Astrocyte of the spinal cord (primary cell): ENCODE measurements at regions not wholly inside any gene's neighbourhood (a gene's known extent, or its start where the extent isn't known, plus 50 kb on each side); places are given as distances from the start of the nearest gene placed in this dataset.
"Not testable (repeated sequence)": the region's sequence is repeated elsewhere in the genome, so short reads cannot be mapped to it uniquely, and the experiment has no call there.

ENCODE experiments used
- DNase-seq: peaks from one replicate; pipeline ENCODE4 v3.0.0; 2011; ENCODE audit warnings: low read depth, low spot score
- H3K4me3 ChIP-seq: 2 replicates; pipeline ENCODE4 v1.5.1; 2011; ENCODE audit warnings: low read depth, mild to moderate bottlenecking, low read length, moderate library complexity
- in situ Hi-C: cut with HindIII; loops from 2 replicates; pipeline ENCODE4 v1.10.0; 2017; ENCODE audit warnings: low sequenced_read_pairs
- TF ChIP-seq, protein P1 (sequence below): IDR thresholded peaks from 2 replicates; pipeline ENCODE4 v1.5.1; 2012; ENCODE audit warnings: low read depth, mild to moderate bottlenecking, low read length, inconsistent platforms

DNA sequence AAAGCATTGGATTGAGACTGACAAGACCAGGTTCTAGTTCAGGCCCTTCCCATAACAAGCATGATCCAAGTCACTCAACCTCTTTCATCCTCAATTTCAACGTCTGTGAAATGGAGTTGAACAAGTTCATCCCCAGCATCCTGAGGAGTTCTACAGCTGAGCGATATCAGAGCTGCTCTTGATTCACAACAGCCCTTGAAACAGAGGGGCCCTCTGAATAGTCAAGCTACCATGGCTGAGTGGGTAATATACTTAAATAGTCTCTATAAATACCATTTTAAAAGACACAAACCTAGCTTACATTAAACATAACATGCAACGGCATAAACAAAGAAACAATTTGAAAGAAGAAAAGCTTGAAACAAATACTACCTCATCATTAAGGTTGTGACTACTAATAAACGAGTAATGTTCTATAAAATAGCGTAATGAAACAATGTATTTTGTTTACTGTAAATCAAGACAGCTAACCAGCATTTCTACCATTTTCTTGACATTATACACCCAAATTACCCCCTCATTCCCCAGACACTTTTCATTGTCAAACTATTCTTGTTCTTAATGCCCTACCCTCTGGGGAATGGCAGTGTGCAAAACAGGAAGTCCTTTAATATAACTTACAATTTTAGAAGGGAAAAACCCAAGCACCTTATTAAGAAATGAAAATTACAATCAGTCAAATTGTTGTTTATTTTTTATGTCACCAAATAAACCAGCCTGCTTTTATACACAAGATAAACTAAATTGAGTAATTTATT, 202.3 kb downstream of the PARM1 start:
- in situ Hi-C loops: no loop called here
- DNase-seq: no peak
- TF ChIP-seq, protein P1, sequence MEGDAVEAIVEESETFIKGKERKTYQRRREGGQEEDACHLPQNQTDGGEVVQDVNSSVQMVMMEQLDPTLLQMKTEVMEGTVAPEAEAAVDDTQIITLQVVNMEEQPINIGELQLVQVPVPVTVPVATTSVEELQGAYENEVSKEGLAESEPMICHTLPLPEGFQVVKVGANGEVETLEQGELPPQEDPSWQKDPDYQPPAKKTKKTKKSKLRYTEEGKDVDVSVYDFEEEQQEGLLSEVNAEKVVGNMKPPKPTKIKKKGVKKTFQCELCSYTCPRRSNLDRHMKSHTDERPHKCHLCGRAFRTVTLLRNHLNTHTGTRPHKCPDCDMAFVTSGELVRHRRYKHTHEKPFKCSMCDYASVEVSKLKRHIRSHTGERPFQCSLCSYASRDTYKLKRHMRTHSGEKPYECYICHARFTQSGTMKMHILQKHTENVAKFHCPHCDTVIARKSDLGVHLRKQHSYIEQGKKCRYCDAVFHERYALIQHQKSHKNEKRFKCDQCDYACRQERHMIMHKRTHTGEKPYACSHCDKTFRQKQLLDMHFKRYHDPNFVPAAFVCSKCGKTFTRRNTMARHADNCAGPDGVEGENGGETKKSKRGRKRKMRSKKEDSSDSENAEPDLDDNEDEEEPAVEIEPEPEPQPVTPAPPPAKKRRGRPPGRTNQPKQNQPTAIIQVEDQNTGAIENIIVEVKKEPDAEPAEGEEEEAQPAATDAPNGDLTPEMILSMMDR: no peak
- H3K4me3 ChIP-seq: no peak overlapping the region

DNA sequence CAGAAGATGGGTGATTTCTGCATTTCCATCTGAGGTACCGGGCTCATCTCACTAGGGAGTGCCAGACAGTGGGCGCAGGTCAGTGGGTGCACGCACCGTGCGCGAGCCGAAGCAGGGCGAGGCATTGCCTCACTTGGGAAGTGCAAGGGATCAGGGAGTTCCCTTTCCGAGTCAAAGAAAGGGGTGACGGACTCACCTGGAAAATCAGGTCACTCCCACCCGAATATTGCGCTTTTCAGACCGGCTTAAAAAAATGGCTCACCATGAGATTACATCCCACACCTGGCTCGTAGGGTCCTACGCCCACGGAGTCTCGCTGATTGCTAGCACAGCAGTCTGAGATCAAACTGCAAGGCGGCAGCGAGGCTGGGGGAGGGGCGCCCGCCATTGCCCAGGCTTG, 194.0 kb downstream of the PARM1 start:
- in situ Hi-C loops, DNase-seq, H3K4me3 ChIP-seq: not testable (repeated sequence)

DNA sequence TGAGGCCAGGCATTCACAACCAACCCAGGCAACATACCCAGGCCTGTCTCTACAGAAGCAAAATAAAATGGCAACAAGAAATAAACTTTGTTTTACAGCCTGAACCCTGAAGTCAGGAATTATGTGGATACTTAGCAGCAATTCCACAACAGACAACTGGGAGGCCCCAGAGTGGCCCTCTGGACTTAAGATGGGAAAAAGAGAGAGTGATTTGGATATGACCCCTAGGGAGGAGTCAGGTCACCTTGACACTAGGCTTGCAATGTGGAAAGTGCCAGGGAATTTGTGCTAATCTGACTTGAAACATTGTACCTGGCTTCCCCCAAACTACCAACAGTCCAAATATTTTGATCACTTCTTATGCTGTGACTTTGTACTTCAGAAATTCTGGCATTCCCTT, 193.1 kb downstream of the PARM1 start:
- in situ Hi-C loops: no loop called here
- TF ChIP-seq, protein P1: no peak
- H3K4me3 ChIP-seq: no peak overlapping the region
- DNase-seq: no peak

DNA sequence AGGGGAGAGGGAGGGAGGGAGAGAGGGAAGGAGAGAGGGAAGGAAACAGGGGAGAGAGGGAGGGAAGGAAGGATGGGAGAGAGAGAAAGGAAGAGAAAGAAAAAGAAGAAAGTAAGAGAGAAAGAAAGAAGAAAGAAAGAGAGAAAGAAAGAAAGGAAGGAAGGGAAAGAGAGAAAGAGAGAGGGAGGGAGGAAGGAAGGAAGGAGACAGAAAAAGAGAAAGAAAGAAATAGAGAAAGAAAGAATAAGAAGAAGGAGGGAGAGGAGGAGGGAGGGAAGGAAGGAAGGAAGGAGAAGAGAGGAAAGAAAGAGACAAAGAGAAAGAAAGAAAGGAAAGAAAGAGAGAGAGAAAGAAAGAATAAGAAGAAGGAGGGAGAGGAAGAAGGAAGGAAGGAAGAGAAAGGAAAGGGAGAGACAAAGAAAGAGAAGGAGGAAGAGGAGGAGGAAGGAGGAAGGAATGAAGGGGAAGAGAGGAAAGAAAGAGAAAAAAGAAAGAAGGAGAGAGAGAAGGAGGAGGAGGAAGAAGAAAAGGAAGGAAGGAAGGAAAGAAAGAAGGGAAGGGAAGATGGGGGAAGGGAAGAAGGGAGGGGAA, 189.6 kb downstream of the PARM1 start:
- TF ChIP-seq, protein P1: no peak
- no peak for DNase-seq
- H3K4me3 ChIP-seq: no peak overlapping the region
- in situ Hi-C loops: no loop called here

DNA sequence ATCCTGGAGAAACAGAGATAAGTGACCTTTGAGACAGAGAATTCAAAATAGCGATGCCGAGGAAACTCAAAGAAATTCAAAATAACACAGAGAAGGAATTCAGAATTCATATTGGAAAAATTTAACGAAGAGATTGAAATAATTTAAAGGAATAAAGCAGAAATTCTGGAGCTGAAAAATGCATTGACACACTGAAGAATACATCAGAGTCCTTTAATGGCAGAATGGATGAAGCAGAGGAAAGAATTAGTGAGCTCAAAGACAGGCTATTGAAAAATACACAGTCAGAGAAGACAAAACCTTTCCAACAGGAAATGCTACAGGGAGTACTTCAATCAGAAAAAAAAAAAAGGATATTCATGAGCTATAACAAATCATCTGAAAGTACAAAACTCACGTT, 185.8 kb downstream of the PARM1 start:
- TF ChIP-seq, protein P1: no peak
- in situ Hi-C loops: no loop called here

DNA sequence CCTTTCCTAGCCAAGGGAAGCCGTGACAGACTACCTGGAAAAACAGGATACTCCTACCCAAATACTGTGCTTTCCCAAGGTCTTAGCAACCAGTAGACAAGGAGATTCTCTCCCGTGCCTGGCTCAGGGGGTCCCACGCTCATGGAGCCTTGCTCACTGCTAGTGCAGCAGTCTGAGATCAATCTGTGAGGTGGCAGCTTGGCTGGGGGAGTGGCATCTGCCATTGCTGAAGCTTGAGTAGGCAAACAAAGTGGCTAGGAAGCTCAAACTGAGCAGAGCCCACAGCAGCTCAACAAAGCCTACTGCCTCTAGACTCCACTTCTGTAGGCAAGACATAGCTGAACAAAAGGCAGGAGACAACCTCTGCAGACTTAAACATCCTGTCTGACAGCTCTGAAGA, 177.1 kb downstream of the PARM1 start:
- TF ChIP-seq, protein P1: no peak
- in situ Hi-C loops: no loop called here
- no peak overlapping the region for H3K4me3 ChIP-seq
- DNase-seq: no peak

More for the DNA sequence above, 185.8 kb downstream of the PARM1 start:
- no peak for DNase-seq
- H3K4me3 ChIP-seq: no peak overlapping the region
